ENCODE measurements at regions not wholly inside any gene's neighbourhood (a gene's known extent, or its start where the extent isn't known, plus 50 kb on each side); places are given as distances from the start of the nearest gene placed in this dataset.

GRCh38 chr15:39056357-39056756 is 491.7 kb upstream of the RASGRP1 start:
- H3K27me3 ChIP-seq (replicated peaks; ENCODE audit: insufficient read depth), result no peaks in the 10 kb centered on the region
- no peak for TF ChIP-seq CTCF (IDR thresholded peaks at IDR 0.05)
- H3K27ac ChIP-seq, result no peak overlapping the region
- no peaks in the 10 kb centered on the region for H3K36me3 ChIP-seq
- no peaks in the 10 kb centered on the region for H3K9me3 ChIP-seq
- DNase-seq (ENCODE audit: low spot score) (no peak), ATAC-seq (ENCODE audit: insufficient number of reproducible peaks, low FRiP score, low read depth) (no peak)
- no peaks in the 10 kb centered on the region for H3K4me1 ChIP-seq (ENCODE audit: control insufficient read depth in 1 of 2, low read depth in 2 of 2)
- no peak overlapping the region for H3K4me3 ChIP-seq

DNA sequence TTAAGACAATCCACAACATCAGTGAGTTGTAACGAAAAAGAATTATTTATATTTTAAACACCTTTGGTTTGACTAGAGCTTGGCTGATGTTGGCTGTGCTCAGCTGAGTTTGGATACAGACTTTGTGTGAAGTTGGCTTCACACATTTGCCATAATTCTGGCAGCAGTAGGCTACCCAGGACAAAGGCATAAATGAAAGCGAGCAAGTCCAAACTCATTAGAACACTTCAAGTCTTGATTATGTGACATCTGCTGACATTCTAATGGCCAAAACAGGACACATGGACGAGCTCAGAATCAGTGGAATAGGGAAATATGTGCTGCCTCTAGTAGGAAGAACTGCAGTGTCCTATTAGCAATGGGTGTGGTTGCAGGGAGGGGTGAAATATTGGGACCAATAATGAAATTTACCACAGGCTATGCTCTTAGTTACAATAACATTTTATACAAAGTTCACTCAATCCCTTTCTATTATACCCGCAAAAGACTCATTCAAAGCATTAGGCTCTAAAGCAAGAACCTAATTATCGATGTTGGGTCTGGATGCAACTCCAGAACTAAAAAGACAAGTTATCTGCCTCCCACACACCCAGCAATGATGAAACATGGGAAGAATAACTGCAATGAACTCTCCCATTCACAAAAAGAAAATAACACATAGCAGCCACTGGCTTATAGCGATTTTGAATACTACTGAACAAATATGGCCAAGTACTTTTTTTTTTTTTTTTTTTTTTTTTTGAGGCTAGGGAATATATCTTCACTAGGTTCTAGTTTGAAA is 493.9 kb upstream of the RASGRP1 start:
- DNase-seq (ENCODE audit: low spot score) (no peak), ATAC-seq (ENCODE audit: insufficient number of reproducible peaks, low FRiP score, low read depth) (no peak)
- H3K4me1 ChIP-seq (ENCODE audit: control insufficient read depth in 1 of 2, low read depth in 2 of 2), result no peaks in the 10 kb centered on the region
- H3K36me3 ChIP-seq, result no peaks in the 10 kb centered on the region
- H3K27ac ChIP-seq, result no peak overlapping the region
- no peak overlapping the region for H3K4me3 ChIP-seq
- H3K27me3 ChIP-seq (replicated peaks; ENCODE audit: insufficient read depth), result no peaks in the 10 kb centered on the region
- no peaks in the 10 kb centered on the region for H3K9me3 ChIP-seq
- no peak for TF ChIP-seq CTCF (IDR thresholded peaks at IDR 0.05)

DNA sequence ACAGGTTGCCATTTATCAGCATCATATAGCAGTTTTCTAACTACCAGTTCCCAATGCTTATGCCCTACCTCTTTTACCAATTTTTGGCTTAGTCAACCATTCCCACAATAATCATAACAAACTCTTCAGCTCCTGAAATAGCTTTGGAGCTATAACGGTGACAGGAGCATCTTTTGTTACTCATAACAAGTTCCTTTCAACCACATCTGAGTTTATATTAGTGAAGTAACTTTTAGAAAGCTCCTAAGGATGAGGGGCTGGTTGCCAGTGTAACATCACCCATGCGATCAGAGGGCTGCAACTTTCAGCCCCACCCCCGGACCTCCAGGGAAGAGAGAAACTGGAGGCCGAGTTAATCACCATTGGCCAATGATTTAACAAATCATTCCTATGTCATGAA is 495.3 kb upstream of the RASGRP1 start:
- Histone ChIP-seq H3K27me3 (replicated peaks; ENCODE audit: insufficient read depth) (no peaks in the 10 kb centered on the region), H3K27ac (no peak overlapping the region), H3K9me3 (no peaks in the 10 kb centered on the region), H3K4me1 (ENCODE audit: control insufficient read depth in 1 of 2, low read depth in 2 of 2) (no peaks in the 10 kb centered on the region), H3K4me3 (no peak overlapping the region), H3K36me3 (no peaks in the 10 kb centered on the region)
- TF ChIP-seq CTCF (IDR thresholded peaks at IDR 0.05), result no peak
- ATAC-seq (ENCODE audit: insufficient number of reproducible peaks, low FRiP score, low read depth) (no peak), DNase-seq (ENCODE audit: low spot score) (no peak)

GRCh38 chr15:39061952-39062464 is 497.4 kb upstream of the RASGRP1 start:
- ATAC-seq (ENCODE audit: insufficient number of reproducible peaks, low FRiP score, low read depth), result no peak
- Histone ChIP-seq H3K27ac (no peak overlapping the region), H3K27me3 (replicated peaks; ENCODE audit: insufficient read depth) (no peaks in the 10 kb centered on the region), H3K36me3 (no peaks in the 10 kb centered on the region), H3K4me1 (ENCODE audit: control insufficient read depth in 1 of 2, low read depth in 2 of 2) (no peaks in the 10 kb centered on the region), H3K9me3 (no peaks in the 10 kb centered on the region), H3K4me3 (no peak overlapping the region)
- DNase-seq (ENCODE audit: low spot score), result no peak
- TF ChIP-seq CTCF (IDR thresholded peaks at IDR 0.05), result no peak

GRCh38 chr15:39066677-39067076 is 502.1 kb upstream of the RASGRP1 start:
- ATAC-seq (ENCODE audit: insufficient number of reproducible peaks, low FRiP score, low read depth), result no peak
- Histone ChIP-seq H3K36me3 (no peaks in the 10 kb centered on the region), H3K9me3 (no peaks in the 10 kb centered on the region), H3K27ac (no peak overlapping the region), H3K4me3 (no peak overlapping the region), H3K27me3 (replicated peaks; ENCODE audit: insufficient read depth) (no peaks in the 10 kb centered on the region), H3K4me1 (ENCODE audit: control insufficient read depth in 1 of 2, low read depth in 2 of 2) (no peaks in the 10 kb centered on the region)
- no peak for TF ChIP-seq CTCF (IDR thresholded peaks at IDR 0.05)
- no peak for DNase-seq (ENCODE audit: low spot score)

Measured in thoracic aorta (tissue), 2 donors.